Nephron progenitor cell (in vitro differentiated cells): ENCODE measurements at regions not wholly inside any gene's neighbourhood (a gene's known extent, or its start where the extent isn't known, plus 50 kb on each side); places are given as distances from the start of the nearest gene placed in this dataset.

Experiments
- DNase-seq: peaks from one replicate; pipeline ENCODE4 v3.0.0; 2021
- H3K27ac Mint-ChIP-seq: 2 replicates; pipeline ENCODE4 v1.8.0; 2021; ENCODE audit warnings: mild to moderate bottlenecking, moderate library complexity, mixed read lengths
- H3K27me3 Mint-ChIP-seq: 2 replicates; pipeline ENCODE4 v1.8.0; 2021; ENCODE audit warnings: mild to moderate bottlenecking, low read depth, mixed read lengths; ENCODE audit not compliant: poor library complexity
- H3K36me3 Mint-ChIP-seq: 2 replicates; pipeline ENCODE4 v1.8.0; 2021; ENCODE audit warnings: low read depth, mixed read lengths
- H3K4me1 Mint-ChIP-seq: 2 replicates; pipeline ENCODE4 v1.8.0; 2021; ENCODE audit warnings: mixed read lengths
- H3K4me3 Mint-ChIP-seq: 2 replicates; pipeline ENCODE4 v1.8.0; 2021; ENCODE audit warnings: mild to moderate bottlenecking, moderate library complexity, mixed read lengths
- H3K9me3 Mint-ChIP-seq: 2 replicates; pipeline ENCODE4 v1.8.0; 2021; ENCODE audit warnings: mild to moderate bottlenecking, moderate library complexity, mixed read lengths
- TF ChIP-seq, protein P1 (sequence below): fragments of 200-600 bp; sonication (generic); IDR thresholded peaks from 2 replicates; pipeline ENCODE4 v1.5.0; 2021; ENCODE audit warnings: antibody characterized with exemption

DNA sequence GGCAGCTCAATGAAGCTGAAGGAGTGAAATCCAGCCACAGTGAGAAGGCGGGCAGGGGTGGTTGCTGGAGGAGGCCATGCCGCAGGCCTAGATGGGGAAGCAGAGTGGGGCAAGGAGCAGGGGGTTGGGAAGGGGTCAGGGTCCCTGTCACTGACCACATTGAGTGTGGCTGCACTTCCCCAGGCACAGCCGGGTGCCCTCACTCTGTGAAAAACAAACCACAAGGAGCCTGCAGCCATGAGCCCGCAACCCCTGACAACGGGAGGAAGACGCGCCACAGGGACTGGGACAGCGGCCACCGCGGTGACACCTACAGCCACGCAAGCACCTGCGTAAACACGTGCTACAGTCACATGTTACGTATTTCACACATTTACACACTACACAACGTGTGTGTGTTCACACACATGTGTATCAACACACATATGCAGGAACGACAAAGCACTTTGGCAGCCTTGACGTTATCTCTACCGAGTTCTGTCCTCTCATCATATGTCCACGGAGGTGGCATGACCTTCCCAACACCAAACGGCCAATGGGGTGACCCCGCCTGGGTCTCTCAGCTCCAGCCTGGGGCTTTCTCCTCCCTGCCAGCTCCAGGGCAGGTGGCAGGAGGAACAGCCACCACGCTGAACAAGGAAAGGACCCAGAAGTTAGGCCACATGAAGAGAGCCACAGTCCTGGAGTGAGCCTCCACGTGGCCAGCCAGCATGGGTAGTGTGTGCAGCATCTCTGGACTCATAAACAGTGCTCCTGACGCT lies 137.6 kb upstream of the RPS6KA2 start:
- Mint-ChIP-seq H3K9me3 (no peaks in the 10 kb centered on the region), H3K36me3 (no peaks in the 10 kb centered on the region), H3K4me1 (peaks cover 55% of the 10 kb centered on the region), H3K4me3 (no peak overlapping the region), H3K27me3 (peaks cover 14% of the 10 kb centered on the region), H3K27ac (no peak overlapping the region)
- no peak for DNase-seq
- TF ChIP-seq, protein P1, sequence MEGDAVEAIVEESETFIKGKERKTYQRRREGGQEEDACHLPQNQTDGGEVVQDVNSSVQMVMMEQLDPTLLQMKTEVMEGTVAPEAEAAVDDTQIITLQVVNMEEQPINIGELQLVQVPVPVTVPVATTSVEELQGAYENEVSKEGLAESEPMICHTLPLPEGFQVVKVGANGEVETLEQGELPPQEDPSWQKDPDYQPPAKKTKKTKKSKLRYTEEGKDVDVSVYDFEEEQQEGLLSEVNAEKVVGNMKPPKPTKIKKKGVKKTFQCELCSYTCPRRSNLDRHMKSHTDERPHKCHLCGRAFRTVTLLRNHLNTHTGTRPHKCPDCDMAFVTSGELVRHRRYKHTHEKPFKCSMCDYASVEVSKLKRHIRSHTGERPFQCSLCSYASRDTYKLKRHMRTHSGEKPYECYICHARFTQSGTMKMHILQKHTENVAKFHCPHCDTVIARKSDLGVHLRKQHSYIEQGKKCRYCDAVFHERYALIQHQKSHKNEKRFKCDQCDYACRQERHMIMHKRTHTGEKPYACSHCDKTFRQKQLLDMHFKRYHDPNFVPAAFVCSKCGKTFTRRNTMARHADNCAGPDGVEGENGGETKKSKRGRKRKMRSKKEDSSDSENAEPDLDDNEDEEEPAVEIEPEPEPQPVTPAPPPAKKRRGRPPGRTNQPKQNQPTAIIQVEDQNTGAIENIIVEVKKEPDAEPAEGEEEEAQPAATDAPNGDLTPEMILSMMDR, result no peak

DNA sequence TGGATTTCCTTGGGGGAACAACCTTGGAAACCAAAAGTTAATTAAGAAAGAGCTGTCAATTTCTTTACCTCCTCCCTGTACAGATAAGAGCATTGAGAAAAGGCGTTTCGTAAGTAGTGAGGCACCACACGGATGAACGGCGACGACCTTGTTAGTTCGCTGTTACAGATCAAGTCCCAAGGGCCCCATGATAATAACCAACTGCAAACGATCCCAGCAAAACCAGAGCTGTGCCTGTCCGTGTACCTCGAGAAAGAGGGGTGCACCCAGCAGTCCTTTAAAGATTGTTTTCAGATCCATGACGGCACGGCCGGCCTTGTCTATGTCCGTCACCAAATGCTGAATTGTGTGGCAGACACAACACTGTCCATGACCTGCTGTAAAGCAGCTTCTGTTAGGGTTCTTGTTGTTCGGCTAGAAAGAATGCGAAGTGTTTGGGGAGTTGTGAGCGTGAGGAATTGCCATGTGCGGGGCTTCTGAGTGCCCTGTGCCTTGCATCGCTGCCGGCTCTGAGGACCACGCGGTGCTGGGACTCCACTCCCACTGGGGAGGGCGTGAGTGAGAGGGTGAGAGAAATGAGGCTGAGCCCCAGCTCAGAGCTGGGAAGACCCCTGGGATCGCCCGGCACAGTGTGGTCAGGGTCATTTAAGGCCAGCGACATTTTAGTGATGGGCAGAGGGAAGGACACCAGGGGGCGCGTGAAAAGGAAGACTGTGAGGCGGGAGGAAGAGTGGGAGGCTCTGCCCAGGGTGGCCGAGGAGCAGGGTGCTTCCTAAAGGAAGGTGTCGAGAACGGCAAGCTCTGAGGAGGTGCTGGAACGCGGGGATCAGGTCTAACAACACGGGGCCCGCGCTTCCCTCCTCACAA lies 136.8 kb upstream of the RPS6KA2 start:
- Mint-ChIP-seq H3K9me3 (no peaks in the 10 kb centered on the region), H3K36me3 (no peaks in the 10 kb centered on the region), H3K27me3 (peaks cover 19% of the 10 kb centered on the region), H3K4me3 (no peak overlapping the region), H3K27ac (peak overlapping the region; percentile 49), H3K4me1 (peaks cover 56% of the 10 kb centered on the region)
- TF ChIP-seq, protein P1, result no peak
- no peak for DNase-seq

DNA sequence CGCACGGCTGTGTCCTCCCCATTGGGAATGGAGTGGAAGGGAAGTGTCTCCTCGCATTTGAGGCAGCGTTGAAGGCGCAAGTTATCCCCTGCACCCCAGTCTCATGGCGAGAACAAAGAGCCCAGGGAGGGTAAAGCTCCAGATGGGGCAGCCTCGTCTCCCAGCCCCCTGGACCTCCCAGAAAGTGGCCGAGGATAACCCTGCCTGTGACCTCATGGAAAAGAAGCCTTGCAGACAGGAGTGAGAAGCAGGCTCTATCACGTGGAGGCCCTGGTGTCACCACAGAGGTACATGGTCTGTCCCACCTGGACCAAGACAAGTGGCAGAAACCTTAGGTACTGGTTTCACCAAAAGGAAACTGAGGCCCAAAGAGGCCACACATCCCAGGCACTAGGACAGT lies 134.8 kb upstream of the RPS6KA2 start:
- H3K9me3 Mint-ChIP-seq, result no peaks in the 10 kb centered on the region
- H3K4me1 Mint-ChIP-seq, result peaks cover 58% of the 10 kb centered on the region
- no peaks in the 10 kb centered on the region for H3K36me3 Mint-ChIP-seq
- TF ChIP-seq, protein P1, result no peak
- no peak for DNase-seq
- H3K27me3 Mint-ChIP-seq, result peaks cover 23% of the 10 kb centered on the region
- H3K27ac Mint-ChIP-seq, result no peak overlapping the region
- no peak overlapping the region for H3K4me3 Mint-ChIP-seq

DNA sequence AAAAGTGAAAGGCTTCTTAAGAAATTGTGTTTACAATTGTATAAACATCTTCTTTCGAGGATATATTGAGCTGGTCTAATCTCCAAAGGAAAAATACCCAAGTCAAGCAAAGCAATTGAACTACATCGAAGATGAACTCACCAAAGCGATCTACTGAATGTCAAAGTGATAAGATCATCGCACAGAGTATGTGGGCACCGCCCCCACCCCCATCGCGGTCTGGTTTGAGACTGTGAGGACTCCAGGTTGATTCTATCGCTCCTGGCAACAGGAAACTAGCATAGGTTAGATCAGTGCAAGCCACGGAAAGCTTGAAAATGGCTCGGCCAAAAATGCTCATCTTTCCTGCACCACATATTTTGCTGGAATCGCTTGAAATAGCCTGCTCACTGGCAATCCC lies 133.2 kb upstream of the RPS6KA2 start:
- no peak for DNase-seq
- Mint-ChIP-seq H3K4me1 (peaks cover 48% of the 10 kb centered on the region), H3K27me3 (peaks cover 23% of the 10 kb centered on the region), H3K27ac (no peak overlapping the region), H3K4me3 (no peak overlapping the region), H3K36me3 (no peaks in the 10 kb centered on the region), H3K9me3 (no peaks in the 10 kb centered on the region)
- TF ChIP-seq, protein P1, result no peak

DNA sequence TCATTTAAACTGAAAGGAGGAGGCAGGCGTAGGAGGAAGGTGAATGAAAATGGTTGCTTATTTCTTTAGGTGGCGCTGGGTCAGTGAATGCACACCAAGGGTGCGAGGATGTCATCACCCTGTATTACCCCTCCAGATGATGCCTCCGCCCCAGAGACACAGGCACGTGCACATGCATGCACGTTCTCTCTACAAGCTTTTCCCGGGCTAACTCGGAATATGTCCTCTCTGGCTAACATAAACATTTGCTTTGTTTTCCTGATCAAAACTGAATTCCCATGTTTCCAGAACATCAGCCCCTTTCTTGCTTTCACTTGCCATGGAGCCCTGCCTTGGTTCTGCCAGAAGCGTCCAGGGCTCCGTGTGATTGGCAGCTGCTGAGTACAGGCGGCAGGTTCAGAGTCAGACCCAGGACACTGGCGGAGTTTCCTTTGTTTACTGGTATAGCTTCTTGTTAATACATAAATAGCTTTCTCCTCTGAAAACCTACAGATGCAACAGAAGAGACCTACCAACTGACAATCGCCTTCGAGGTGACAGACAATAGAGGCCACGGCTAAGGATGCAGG lies 131.2 kb upstream of the RPS6KA2 start:
- no peak for DNase-seq
- H3K27me3 Mint-ChIP-seq, result peaks cover 23% of the 10 kb centered on the region
- TF ChIP-seq, protein P1, result no peak
- H3K4me1 Mint-ChIP-seq, result peaks cover 49% of the 10 kb centered on the region
- H3K9me3 Mint-ChIP-seq, result no peaks in the 10 kb centered on the region
- H3K36me3 Mint-ChIP-seq, result no peaks in the 10 kb centered on the region
- no peak overlapping the region for H3K4me3 Mint-ChIP-seq
- H3K27ac Mint-ChIP-seq, result no peak overlapping the region
